ENCODE measurements at regions not wholly inside any gene's neighbourhood (a gene's known extent, or its start where the extent isn't known, plus 50 kb on each side); places are given as distances from the start of the nearest gene placed in this dataset.
"Not testable (repeated sequence)": the region's sequence is repeated elsewhere in the genome, so short reads cannot be mapped to it uniquely, and the experiment has no call there.

GRCh38 chr12:78340406-78340805 is 509.7 kb downstream of the NAV3 start:
- DNase-seq: no peak
- H3K9ac ChIP-seq (ENCODE audit: low read length): no peak overlapping the region
- no peaks in the 10 kb centered on the region for H3K36me3 ChIP-seq (ENCODE audit: insufficient read depth, low read length)
- no peak overlapping the region for H3K4me2 ChIP-seq (ENCODE audit: low read depth, low read length, poor library complexity, severe bottlenecking)
- H3K79me2 ChIP-seq (ENCODE audit: low read length): no peaks in the 10 kb centered on the region
- no peaks in the 10 kb centered on the region for H4K20me1 ChIP-seq (ENCODE audit: insufficient read depth, low read depth, low read length)
- H3K4me3 ChIP-seq (ENCODE audit: low read length): no peak overlapping the region
- no peak overlapping the region for H2AFZ ChIP-seq (ENCODE audit: low read length)
- no peak overlapping the region for H3K27ac ChIP-seq (ENCODE audit: low read length)
- no peaks in the 10 kb centered on the region; the same call in 1 of the 2 replicates for H3K9me3 ChIP-seq (ENCODE audit: low read length)
- H3K9me2 ChIP-seq (replicated peaks; ENCODE audit: insufficient read depth, low read length): no peaks in the 10 kb centered on the region
- H3K27me3 ChIP-seq (ENCODE audit: low read length): no peaks in the 10 kb centered on the region
- no peaks in the 10 kb centered on the region for H3K4me1 ChIP-seq (ENCODE audit: low read length)

- no peaks in the 10 kb centered on the region for H3K4me1 ChIP-seq (ENCODE audit: low read length)
- H3K4me3 ChIP-seq (ENCODE audit: low read length): no peak overlapping the region
- no peaks in the 10 kb centered on the region for H3K9me2 ChIP-seq (replicated peaks; ENCODE audit: insufficient read depth, low read length)
- H3K36me3 ChIP-seq (ENCODE audit: insufficient read depth, low read length): no peaks in the 10 kb centered on the region
- no peaks in the 10 kb centered on the region; the same call in none of the 2 replicates for H3K9me3 ChIP-seq (ENCODE audit: low read length)
- no peak for DNase-seq
- no peak overlapping the region for H3K27ac ChIP-seq (ENCODE audit: low read length)
- H3K9ac ChIP-seq (ENCODE audit: low read length): no peak overlapping the region
- no peaks in the 10 kb centered on the region for H4K20me1 ChIP-seq (ENCODE audit: insufficient read depth, low read depth, low read length)
- H3K27me3 ChIP-seq (ENCODE audit: low read length): no peaks in the 10 kb centered on the region
- H2AFZ ChIP-seq (ENCODE audit: low read length): no peak overlapping the region
- H3K79me2 ChIP-seq (ENCODE audit: low read length): no peaks in the 10 kb centered on the region
- no peak overlapping the region for H3K4me2 ChIP-seq (ENCODE audit: low read depth, low read length, poor library complexity, severe bottlenecking)
Observed at GRCh38 chr12:78343657-78344056, 513.0 kb downstream of the NAV3 start.

DNA sequence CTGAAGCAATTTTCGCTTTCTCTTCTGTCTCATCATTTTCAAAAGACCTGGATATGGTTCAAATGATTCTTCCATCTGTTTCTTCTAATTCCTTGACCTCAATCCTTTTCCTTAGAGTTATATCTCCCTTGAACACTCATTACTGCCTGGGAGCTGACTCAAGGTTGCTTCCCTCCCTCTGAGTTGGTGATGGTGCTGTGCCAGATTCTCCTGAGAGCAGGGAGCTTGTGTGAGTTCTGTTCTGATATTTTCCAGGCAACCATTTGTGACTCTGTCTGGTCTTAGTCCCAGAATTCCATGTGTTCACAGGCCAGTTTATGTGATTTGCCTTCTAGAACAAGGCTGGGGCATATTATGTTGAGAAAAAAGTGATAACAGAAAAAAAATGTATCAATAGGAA is 505.1 kb upstream of the SYT1 start:
- no peak overlapping the region for H3K4me2 ChIP-seq (ENCODE audit: low read depth, low read length, poor library complexity, severe bottlenecking)
- H3K9me2 ChIP-seq (replicated peaks; ENCODE audit: insufficient read depth, low read length): no peaks in the 10 kb centered on the region
- no peaks in the 10 kb centered on the region for H3K27me3 ChIP-seq (ENCODE audit: low read length)
- H3K27ac ChIP-seq (ENCODE audit: low read length): no peak overlapping the region
- no peak for DNase-seq
- H3K9me3 ChIP-seq (ENCODE audit: low read length): no peaks in the 10 kb centered on the region
- no peak overlapping the region for H3K4me3 ChIP-seq (ENCODE audit: low read length)
- H3K9ac ChIP-seq (ENCODE audit: low read length): no peak overlapping the region
- H2AFZ ChIP-seq (ENCODE audit: low read length): no peak overlapping the region
- no peaks in the 10 kb centered on the region for H4K20me1 ChIP-seq (ENCODE audit: insufficient read depth, low read depth, low read length)
- H3K79me2 ChIP-seq (ENCODE audit: low read length): no peaks in the 10 kb centered on the region
- no peaks in the 10 kb centered on the region for H3K36me3 ChIP-seq (ENCODE audit: insufficient read depth, low read length)
- no peaks in the 10 kb centered on the region for H3K4me1 ChIP-seq (ENCODE audit: low read length)

DNA sequence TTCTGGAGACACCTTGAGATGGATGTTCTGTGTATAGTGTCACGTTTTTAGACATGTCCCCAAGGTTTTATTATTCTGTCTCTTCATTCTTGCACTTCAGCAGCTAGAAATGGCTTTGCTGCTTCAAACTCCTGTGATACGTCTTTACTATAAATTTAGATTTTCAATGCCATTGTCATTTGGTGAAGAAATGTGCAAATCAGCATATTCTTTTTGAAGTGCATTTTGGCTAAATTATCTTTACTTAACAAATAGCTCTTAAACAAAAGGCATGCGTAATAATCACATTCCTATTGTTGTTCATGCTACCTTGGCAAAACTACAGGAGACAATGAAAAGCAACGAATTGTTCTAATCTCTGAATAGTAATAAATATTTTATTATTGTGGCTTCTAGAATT is 502.9 kb upstream of the SYT1 start:
- Histone ChIP-seq H3K9ac (ENCODE audit: low read length) (no peak overlapping the region), H3K27me3 (ENCODE audit: low read length) (no peaks in the 10 kb centered on the region), H3K27ac (ENCODE audit: low read length) (no peak overlapping the region), H3K9me2 (replicated peaks; ENCODE audit: insufficient read depth, low read length) (no peaks in the 10 kb centered on the region), H3K4me3 (ENCODE audit: low read length) (no peak overlapping the region), H3K9me3 (ENCODE audit: low read length) (no peaks in the 10 kb centered on the region), H2AFZ (ENCODE audit: low read length) (no peak overlapping the region), H4K20me1 (ENCODE audit: insufficient read depth, low read depth, low read length) (no peaks in the 10 kb centered on the region), H3K79me2 (ENCODE audit: low read length) (no peaks in the 10 kb centered on the region), H3K4me2 (ENCODE audit: low read depth, low read length, poor library complexity, severe bottlenecking) (no peak overlapping the region), H3K4me1 (ENCODE audit: low read length) (no peaks in the 10 kb centered on the region), H3K36me3 (ENCODE audit: insufficient read depth, low read length) (no peaks in the 10 kb centered on the region)
- DNase-seq: no peak

GRCh38 chr12:78371284-78371683 is 493.3 kb upstream of the SYT1 start:
- Histone ChIP-seq H3K4me1 (ENCODE audit: low read length) (no peaks in the 10 kb centered on the region), H3K9me2 (replicated peaks; ENCODE audit: insufficient read depth, low read length) (no peaks in the 10 kb centered on the region; the same call in 1 of the 2 replicates), H3K9me3 (ENCODE audit: low read length) (peaks cover 3% of the 10 kb centered on the region; the same call in 1 of the 2 replicates), H3K4me3 (ENCODE audit: low read length) (no peak overlapping the region), H3K79me2 (ENCODE audit: low read length) (no peaks in the 10 kb centered on the region), H3K27ac (ENCODE audit: low read length) (no peak overlapping the region), H3K9ac (ENCODE audit: low read length) (no peak overlapping the region), H3K36me3 (ENCODE audit: insufficient read depth, low read length) (no peaks in the 10 kb centered on the region), H4K20me1 (ENCODE audit: insufficient read depth, low read depth, low read length) (no peaks in the 10 kb centered on the region), H3K27me3 (ENCODE audit: low read length) (no peaks in the 10 kb centered on the region), H2AFZ (ENCODE audit: low read length) (no peak overlapping the region), H3K4me2 (ENCODE audit: low read depth, low read length, poor library complexity, severe bottlenecking) (no peak overlapping the region)
- no peak for DNase-seq

DNA sequence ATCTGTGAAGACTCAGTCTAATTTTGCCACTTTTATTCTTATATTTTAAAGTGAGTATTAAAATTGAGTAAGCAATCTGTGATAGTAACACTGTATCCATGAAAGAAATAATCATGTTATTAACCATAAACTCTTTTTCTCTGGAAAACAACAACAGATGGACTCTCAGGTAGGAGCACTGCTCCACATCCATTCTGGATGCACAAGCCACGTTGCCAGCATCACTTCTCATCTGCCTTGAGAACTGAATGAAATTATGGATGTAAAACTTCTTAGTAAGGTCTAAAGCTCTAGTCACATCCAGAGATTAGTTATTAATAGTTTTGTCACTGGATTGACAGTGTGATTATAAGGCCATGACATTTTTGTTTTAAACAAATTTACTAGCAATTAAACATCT is 489.1 kb upstream of the SYT1 start:
- Histone ChIP-seq H3K9ac (ENCODE audit: low read length) (no peak overlapping the region), H4K20me1 (ENCODE audit: insufficient read depth, low read depth, low read length) (no peaks in the 10 kb centered on the region), H3K27ac (ENCODE audit: low read length) (no peak overlapping the region), H3K4me2 (ENCODE audit: low read depth, low read length, poor library complexity, severe bottlenecking) (no peak overlapping the region), H3K4me3 (ENCODE audit: low read length) (no peak overlapping the region), H3K9me2 (replicated peaks; ENCODE audit: insufficient read depth, low read length) (no peaks in the 10 kb centered on the region), H2AFZ (ENCODE audit: low read length) (no peak overlapping the region), H3K79me2 (ENCODE audit: low read length) (no peaks in the 10 kb centered on the region), H3K4me1 (ENCODE audit: low read length) (no peaks in the 10 kb centered on the region), H3K27me3 (ENCODE audit: low read length) (no peaks in the 10 kb centered on the region), H3K9me3 (ENCODE audit: low read length) (peaks cover 3% of the 10 kb centered on the region; the same call in 1 of the 2 replicates), H3K36me3 (ENCODE audit: insufficient read depth, low read length) (no peaks in the 10 kb centered on the region)
- no peak for DNase-seq

GRCh38 chr12:78376257-78376656 is 488.3 kb upstream of the SYT1 start:
- H3K36me3 ChIP-seq (ENCODE audit: insufficient read depth, low read length): no peaks in the 10 kb centered on the region
- no peaks in the 10 kb centered on the region for H3K9me2 ChIP-seq (replicated peaks; ENCODE audit: insufficient read depth, low read length)

DNA sequence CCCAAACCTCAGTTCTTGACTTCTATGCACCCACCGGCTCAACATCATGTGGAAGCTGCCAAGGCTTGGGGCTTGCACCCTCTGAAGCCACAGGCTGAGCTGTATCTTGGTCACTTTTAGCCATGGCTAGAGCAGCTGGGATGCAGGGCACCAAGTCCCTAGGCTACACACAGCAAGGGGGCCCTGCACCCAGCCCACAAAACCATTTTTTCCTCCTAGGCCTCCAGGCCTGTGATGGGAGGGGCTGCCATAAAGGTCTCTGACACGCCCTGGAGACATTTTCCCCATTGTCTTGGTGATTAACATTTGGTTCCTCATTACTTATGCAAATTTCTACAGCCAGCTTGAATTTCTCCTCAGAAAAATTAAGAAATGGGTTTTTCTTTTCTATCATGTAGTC is 485.5 kb upstream of the SYT1 start:
- H3K9me2 ChIP-seq (replicated peaks; ENCODE audit: insufficient read depth, low read length); H4K20me1 ChIP-seq (ENCODE audit: insufficient read depth, low read depth, low read length); DNase-seq; H3K9ac ChIP-seq (ENCODE audit: low read length); H3K4me2 ChIP-seq (ENCODE audit: low read depth, low read length, poor library complexity, severe bottlenecking); H3K27ac ChIP-seq (ENCODE audit: low read length); H2AFZ ChIP-seq (ENCODE audit: low read length); H3K4me3 ChIP-seq (ENCODE audit: low read length); H3K9me3 ChIP-seq (ENCODE audit: low read length); H3K79me2 ChIP-seq (ENCODE audit: low read length); H3K27me3 ChIP-seq (ENCODE audit: low read length); H3K4me1 ChIP-seq (ENCODE audit: low read length); H3K36me3 ChIP-seq (ENCODE audit: insufficient read depth, low read length): not testable (repeated sequence)

More at GRCh38 chr12:78376257-78376656, 488.3 kb upstream of the SYT1 start:
- H3K27ac ChIP-seq (ENCODE audit: low read length): no peak overlapping the region
- H3K4me2 ChIP-seq (ENCODE audit: low read depth, low read length, poor library complexity, severe bottlenecking): no peak overlapping the region
- no peak overlapping the region for H2AFZ ChIP-seq (ENCODE audit: low read length)
- no peak for DNase-seq
- H3K9me3 ChIP-seq (ENCODE audit: low read length): peaks cover 3% of the 10 kb centered on the region; the same call in 1 of the 2 replicates
- no peak overlapping the region for H3K4me3 ChIP-seq (ENCODE audit: low read length)
- H3K27me3 ChIP-seq (ENCODE audit: low read length): no peaks in the 10 kb centered on the region
- H3K4me1 ChIP-seq (ENCODE audit: low read length): no peaks in the 10 kb centered on the region
- H3K9ac ChIP-seq (ENCODE audit: low read length): no peak overlapping the region
- H4K20me1 ChIP-seq (ENCODE audit: insufficient read depth, low read depth, low read length): no peaks in the 10 kb centered on the region
- H3K79me2 ChIP-seq (ENCODE audit: low read length): no peaks in the 10 kb centered on the region

DNA sequence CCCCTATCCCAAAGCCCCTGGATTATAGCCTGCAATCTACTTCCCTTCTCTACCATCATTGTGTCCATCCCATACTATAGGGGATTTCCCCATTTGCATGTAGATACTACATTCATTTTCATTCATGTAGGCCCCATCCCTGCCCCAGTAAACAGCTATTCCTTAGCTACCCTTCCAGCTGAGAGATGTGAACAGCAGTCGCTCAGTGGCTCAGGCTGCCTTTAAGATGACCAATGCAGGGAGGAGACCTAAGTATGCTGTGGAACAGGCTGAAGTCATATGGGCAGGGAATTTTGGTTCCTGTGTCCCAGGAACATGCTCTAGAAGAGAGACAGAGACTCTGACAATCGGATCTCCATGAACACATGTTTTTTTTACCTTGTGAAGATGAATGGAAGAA is 481.2 kb upstream of the SYT1 start:
- no peak overlapping the region for H3K9ac ChIP-seq (ENCODE audit: low read length)
- DNase-seq: no peak

More for the DNA sequence above, 481.2 kb upstream of the SYT1 start:
- Histone ChIP-seq H3K4me1 (ENCODE audit: low read length) (no peaks in the 10 kb centered on the region), H2AFZ (ENCODE audit: low read length) (no peak overlapping the region), H3K9me2 (replicated peaks; ENCODE audit: insufficient read depth, low read length) (no peaks in the 10 kb centered on the region; the same call in 1 of the 2 replicates), H3K4me2 (ENCODE audit: low read depth, low read length, poor library complexity, severe bottlenecking) (no peak overlapping the region), H3K36me3 (ENCODE audit: insufficient read depth, low read length) (no peaks in the 10 kb centered on the region), H3K27me3 (ENCODE audit: low read length) (no peaks in the 10 kb centered on the region), H4K20me1 (ENCODE audit: insufficient read depth, low read depth, low read length) (no peaks in the 10 kb centered on the region), H3K27ac (ENCODE audit: low read length) (no peak overlapping the region), H3K9me3 (ENCODE audit: low read length) (no peaks in the 10 kb centered on the region), H3K4me3 (ENCODE audit: low read length) (no peak overlapping the region), H3K79me2 (ENCODE audit: low read length) (no peaks in the 10 kb centered on the region)

All from Karpas-422 (cell line).